NT2/D1 (cell line): ENCODE measurements at regions not wholly inside any gene's neighbourhood (a gene's known extent, or its start where the extent isn't known, plus 50 kb on each side); places are given as distances from the start of the nearest gene placed in this dataset.

ENCODE experiments used
- SUZ12 ChIP-seq: IDR thresholded peaks from 2 replicates; pipeline ENCODE4 v1.6.1; 2011; ENCODE audit not compliant: insufficient read length, insufficient read depth; ENCODE audit errors: extremely low read depth
- YY1 ChIP-seq: IDR thresholded peaks from 2 replicates; pipeline ENCODE4 v1.6.1; 2011; ENCODE audit not compliant: insufficient read length, insufficient read depth
- ZNF274 ChIP-seq: IDR thresholded peaks from 2 replicates; pipeline ENCODE4 v1.6.1; 2011; ENCODE audit warnings: mild to moderate bottlenecking, low read depth, low read length

DNA sequence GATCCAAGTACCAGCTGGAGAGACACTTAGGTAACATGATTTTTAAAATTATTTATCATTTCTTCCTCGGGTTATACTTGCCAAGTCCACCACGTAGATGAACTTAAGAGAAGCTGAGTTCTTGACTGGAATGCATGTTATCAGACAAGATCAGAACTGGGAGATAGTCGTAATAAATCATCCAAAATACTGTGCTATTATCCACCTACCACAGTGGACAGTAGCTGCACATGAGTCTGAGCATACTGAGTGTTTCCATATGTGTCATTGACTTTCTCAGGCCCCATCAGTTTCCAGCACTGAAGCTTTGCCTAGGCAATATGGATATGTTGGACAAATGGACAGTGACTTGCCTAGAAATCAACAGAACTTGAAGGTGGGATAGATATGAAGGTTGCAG is 77.9 kb upstream of the RRP15 start:
- TF ChIP-seq ZNF274: no peak
- no peak for TF ChIP-seq YY1
- TF ChIP-seq SUZ12: no peak
